Stomach (tissue), 4 donors: ENCODE measurements at regions not wholly inside any gene's neighbourhood (a gene's known extent, or its start where the extent isn't known, plus 50 kb on each side); places are given as distances from the start of the nearest gene placed in this dataset.

ENCODE experiments used
- CTCF ChIP-seq, 7 experiments: fragments of 450-650 bp in 4 of 7; fragments of 200-600 bp in 3 of 7; sonication (generic) in 3 of 7; IDR thresholded peaks; one replicate each; pipeline ENCODE4 v1.5.1; 2016 to 2019; ENCODE audit warnings: antibody characterized with exemption in 7 of 7, control low read depth in 2 of 7, mild to moderate bottlenecking in 1 of 7
- EP300 ChIP-seq: sonication (generic); formaldehyde crosslinking; IDR thresholded peaks from one replicate; pipeline ENCODE4 v1.6.1; 2017; ENCODE audit warnings: antibody characterized with exemption
- POLR2A ChIP-seq, 4 donors: fragments of 450-650 bp; IDR thresholded peaks; one replicate each; pipeline ENCODE4 v1.6.1; 2016; ENCODE audit warnings: antibody characterized with exemption in 4 of 4, control low read depth in 2 of 4, mild to moderate bottlenecking in 1 of 4, moderate library complexity in 1 of 4
- POLR2AphosphoS5 ChIP-seq, 3 donors: sonication (generic); formaldehyde crosslinking; IDR thresholded peaks; one replicate each; pipeline ENCODE4 v1.6.1; 2016; ENCODE audit warnings: antibody characterized with exemption in 3 of 3

DNA sequence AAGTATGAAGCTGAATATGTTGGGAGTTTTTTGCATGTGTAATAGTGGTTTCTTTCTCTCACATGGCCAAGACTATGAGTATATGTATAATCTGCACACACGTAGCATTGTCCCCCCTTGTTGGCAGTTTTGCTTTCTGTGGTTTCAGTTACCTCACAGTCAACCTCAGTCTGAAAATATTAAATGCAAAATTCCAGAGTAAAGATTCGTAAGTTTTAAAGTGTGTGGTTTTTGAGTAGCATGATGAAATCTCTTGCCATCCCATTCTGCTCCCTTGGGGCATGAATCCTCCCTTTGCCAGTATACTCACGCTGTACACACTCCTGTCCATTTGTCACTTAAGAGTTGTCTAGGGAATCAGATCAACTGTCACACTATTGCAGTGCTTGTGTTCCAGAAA is 742.0 kb upstream of the CCDC54 start:
- TF ChIP-seq CTCF (IDR thresholded peaks at IDR 0.05), result no peak
- TF ChIP-seq POLR2A (IDR thresholded peaks at IDR 0.05), result no peak
- TF ChIP-seq POLR2AphosphoS5 (IDR thresholded peaks at IDR 0.05), result no peak
- TF ChIP-seq EP300, result no peak
